Smooth muscle cell (in vitro differentiated cells): ENCODE measurements at regions not wholly inside any gene's neighbourhood (a gene's known extent, or its start where the extent isn't known, plus 50 kb on each side); places are given as distances from the start of the nearest gene placed in this dataset.

Experiments
- DNase-seq: peaks from one replicate; lab custom pipeline; 2025; ENCODE audit not compliant: unreplicated experiment; lab: John Stamatoyannopoulos, UW
- H2AFZ ChIP-seq: fragments of 200-600 bp; sonication (generic); 2 replicates; pipeline ENCODE4 v1.6.0; 2016; ENCODE audit warnings: antibody characterized with exemption, low read depth, mild to moderate bottlenecking
- H3F3A ChIP-seq: fragments of 200-600 bp; sonication (generic); 2 replicates; pipeline ENCODE4 v1.6.0; 2017; ENCODE audit warnings: antibody characterized with exemption, low read depth
- H3K27ac ChIP-seq: fragments of 200-600 bp; sonication (generic); 2 replicates; pipeline ENCODE4 v1.5.1; 2016; ENCODE audit warnings: low read depth, mild to moderate bottlenecking
- H3K27me3 ChIP-seq: fragments of 200-600 bp; sonication (generic); 2 replicates; pipeline ENCODE4 v1.6.1; 2016; ENCODE audit warnings: low read depth, mild to moderate bottlenecking
- H3K36me3 ChIP-seq: fragments of 200-600 bp; sonication (generic); 2 replicates; pipeline ENCODE4 v1.5.1; 2016; ENCODE audit warnings: low read depth
- H3K4me1 ChIP-seq: fragments of 200-600 bp; sonication (generic); 2 replicates; pipeline ENCODE4 v1.5.1; 2016; ENCODE audit warnings: low read depth
- H3K4me2 ChIP-seq: fragments of 200-600 bp; sonication (generic); 2 replicates; pipeline ENCODE4 v1.6.0; 2016; ENCODE audit warnings: mild to moderate bottlenecking
- H3K4me3 ChIP-seq: fragments of 200-600 bp; sonication (generic); 2 replicates; pipeline ENCODE4 v1.5.1; 2016; ENCODE audit warnings: mild to moderate bottlenecking
- H3K79me2 ChIP-seq: fragments of 200-600 bp; sonication (generic); 2 replicates; pipeline ENCODE4 v1.6.0; 2016; ENCODE audit warnings: low read depth, mild to moderate bottlenecking
- H3K9ac ChIP-seq: fragments of 200-600 bp; sonication (generic); 2 replicates; pipeline ENCODE4 v1.6.0; 2016; ENCODE audit warnings: low read depth
- H3K9me3 ChIP-seq: fragments of 200-600 bp; sonication (generic); replicated peaks from 2 replicates; pipeline ENCODE4 v1.5.1; 2016; ENCODE audit warnings: low read depth
- H4K20me1 ChIP-seq: fragments of 200-600 bp; sonication (generic); 2 replicates; pipeline ENCODE4 v1.6.0; 2016; ENCODE audit warnings: low read depth
- CTCF ChIP-seq: fragments of 200-600 bp; sonication (generic); IDR thresholded peaks from 2 replicates; pipeline ENCODE4 v1.5.1; 2017; ENCODE audit warnings: borderline replicate concordance, mild to moderate bottlenecking, antibody characterized with exemption; ENCODE audit not compliant: insufficient read depth, poor library complexity, severe bottlenecking
- WGBS: methylation state at CpG from one replicate; pipeline ENCODE4 v1.1.7; 2016; ENCODE audit warnings: low lambda C conversion rate; 5-methylcytosine and 5-hydroxymethylcytosine counted together

- H3K4me3 ChIP-seq, result no peak overlapping the region
Observed at GRCh38 chr2:180690611-180691010, 289.8 kb upstream of the UBE2E3 start.

GRCh38 chr2:180682871-180683270 lies 297.5 kb upstream of the UBE2E3 start:
- 90% methylated on average over 1 of the region's 1 CpG for WGBS
- DNase-seq, result no peak
- TF ChIP-seq CTCF, result no peak
- H3K4me1 ChIP-seq, result no peaks in the 10 kb centered on the region
- H3K9ac ChIP-seq, result no peak overlapping the region
- no peaks in the 10 kb centered on the region for H3F3A ChIP-seq
- H3K27ac ChIP-seq, result no peak overlapping the region
- H3K4me2 ChIP-seq, result no peak overlapping the region
- H3K36me3 ChIP-seq, result no peaks in the 10 kb centered on the region
- H3K4me3 ChIP-seq, result no peak overlapping the region
- no peak overlapping the region for H2AFZ ChIP-seq
- H3K9me3 ChIP-seq, result no peaks in the 10 kb centered on the region
- H3K27me3 ChIP-seq, result no peaks in the 10 kb centered on the region
- no peaks in the 10 kb centered on the region for H3K79me2 ChIP-seq
- H4K20me1 ChIP-seq, result no peaks in the 10 kb centered on the region

More at GRCh38 chr2:180690611-180691010, 289.8 kb upstream of the UBE2E3 start:
- Histone ChIP-seq H3K4me1 (no peaks in the 10 kb centered on the region), H3K9ac (no peak overlapping the region), H3K27me3 (no peaks in the 10 kb centered on the region), H3F3A (no peaks in the 10 kb centered on the region), H3K36me3 (no peaks in the 10 kb centered on the region), H3K9me3 (no peaks in the 10 kb centered on the region), H3K79me2 (no peaks in the 10 kb centered on the region), H2AFZ (no peak overlapping the region), H3K4me2 (no peak overlapping the region), H4K20me1 (no peaks in the 10 kb centered on the region), H3K27ac (no peak overlapping the region)
- TF ChIP-seq CTCF, result no peak
- DNase-seq, result no peak

DNA sequence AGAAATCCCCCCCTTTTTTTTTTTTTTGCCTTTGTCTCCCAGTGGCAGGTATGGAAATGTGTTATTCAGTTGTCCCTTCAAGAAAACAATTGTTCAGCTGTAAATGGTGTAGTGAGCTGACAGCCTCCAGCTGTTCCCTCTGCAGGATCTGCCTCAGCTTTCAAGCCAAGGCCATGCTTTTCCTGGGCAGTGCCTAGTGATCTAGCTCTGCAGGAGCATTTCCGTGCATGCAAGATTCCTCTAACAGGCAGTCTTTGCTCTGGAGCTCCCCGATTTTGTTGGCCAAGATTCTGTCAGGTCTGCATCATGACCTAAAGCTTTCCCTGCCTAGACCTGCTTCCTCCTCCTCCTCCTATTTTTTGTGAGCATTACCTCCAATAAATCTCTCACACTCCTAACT lies 300.7 kb upstream of the UBE2E3 start:
- Histone ChIP-seq H3K36me3 (no peaks in the 10 kb centered on the region), H3K9ac (no peak overlapping the region), H2AFZ (no peak overlapping the region), H3F3A (no peaks in the 10 kb centered on the region), H3K4me1 (no peaks in the 10 kb centered on the region), H3K27ac (no peak overlapping the region), H3K4me3 (no peak overlapping the region), H3K9me3 (no peaks in the 10 kb centered on the region), H4K20me1 (no peaks in the 10 kb centered on the region), H3K27me3 (no peaks in the 10 kb centered on the region), H3K79me2 (no peaks in the 10 kb centered on the region), H3K4me2 (no peak overlapping the region)
- TF ChIP-seq CTCF, result no peak
- no peak for DNase-seq
- WGBS, result 46% methylated on average over 2 of the region's 2 CpGs

GRCh38 chr2:180678625-180678972 lies 301.8 kb upstream of the UBE2E3 start:
- Histone ChIP-seq H3K4me3 (no peak overlapping the region), H3K79me2 (no peaks in the 10 kb centered on the region), H3K36me3 (no peaks in the 10 kb centered on the region), H2AFZ (no peak overlapping the region), H3K9ac (no peak overlapping the region), H4K20me1 (no peaks in the 10 kb centered on the region), H3K4me1 (no peaks in the 10 kb centered on the region), H3K4me2 (no peak overlapping the region), H3K27ac (no peak overlapping the region), H3K9me3 (no peaks in the 10 kb centered on the region), H3K27me3 (no peaks in the 10 kb centered on the region), H3F3A (no peaks in the 10 kb centered on the region)
- WGBS, result 75% methylated on average over 3 of the region's 3 CpGs
- TF ChIP-seq CTCF, result no peak
- DNase-seq, result no peak
